SK-N-SH treated with all-trans-retinoic acid at 6 μM for 48 hours (cell line): ENCODE measurements at regions not wholly inside any gene's neighbourhood (a gene's known extent, or its start where the extent isn't known, plus 50 kb on each side); places are given as distances from the start of the nearest gene placed in this dataset.

Experiments used
- ARNTL ChIP-seq: fragments of 450-650 bp; formaldehyde crosslinking; IDR thresholded peaks from 2 replicates; pipeline ENCODE4 v1.5.0; 2020; ENCODE audit warnings: low read depth, mild to moderate bottlenecking, moderate library complexity, borderline replicate concordance
- BACH2 ChIP-seq: fragments of 250-450 bp; sonication (Bioruptor Pico); IDR thresholded peaks from 2 replicates; pipeline ENCODE4 v1.9.0; 2021; ENCODE audit warnings: mild to moderate bottlenecking, borderline replicate concordance
- RARB ChIP-seq: fragments of 250-450 bp; sonication (Bioruptor Pico); IDR thresholded peaks from 2 replicates; pipeline ENCODE4 v1.8.0; 2021; ENCODE audit warnings: mild to moderate bottlenecking, moderate library complexity
- ZFP3 ChIP-seq: fragments of 250-450 bp; sonication (Bioruptor Pico); IDR thresholded peaks from 2 replicates; pipeline ENCODE4 v1.5.0; 2020; ENCODE audit warnings: mild to moderate bottlenecking, moderate library complexity
- ZFP30 ChIP-seq: fragments of 450-650 bp; formaldehyde crosslinking; IDR thresholded peaks from 2 replicates; pipeline ENCODE4 v1.5.0; 2022; ENCODE audit warnings: mild to moderate bottlenecking, moderate library complexity

DNA sequence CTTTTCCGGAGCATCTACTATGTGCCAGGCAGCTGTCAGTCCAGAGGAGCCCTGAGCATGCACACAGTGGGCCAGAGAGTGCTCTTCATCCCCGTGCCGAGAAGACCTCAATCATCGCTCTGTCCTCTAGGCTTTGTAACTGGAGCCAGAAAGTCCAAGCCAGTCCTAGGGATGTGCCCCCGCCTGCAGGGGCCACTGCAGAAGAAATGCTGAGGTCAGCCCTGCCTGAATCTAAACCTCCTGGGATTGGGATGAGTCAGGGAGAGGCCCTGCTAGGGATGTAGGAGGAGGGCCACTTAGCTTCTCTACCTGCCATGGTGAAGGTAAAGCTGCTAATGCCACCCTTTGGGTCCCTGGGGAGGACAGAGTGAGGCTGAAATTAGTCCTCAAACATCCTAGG is 146.8 kb downstream of the CDC5L start:
- no peak for TF ChIP-seq BACH2
- no peak for TF ChIP-seq ZFP30
- no peak for TF ChIP-seq ZFP3 (CRISPR knock-in tag)
- TF ChIP-seq ARNTL = no peak
- no peak for TF ChIP-seq RARB (CRISPR knock-in tag)
